ENCODE measurements at regions not wholly inside any gene's neighbourhood (a gene's known extent, or its start where the extent isn't known, plus 50 kb on each side); places are given as distances from the start of the nearest gene placed in this dataset.

DNA sequence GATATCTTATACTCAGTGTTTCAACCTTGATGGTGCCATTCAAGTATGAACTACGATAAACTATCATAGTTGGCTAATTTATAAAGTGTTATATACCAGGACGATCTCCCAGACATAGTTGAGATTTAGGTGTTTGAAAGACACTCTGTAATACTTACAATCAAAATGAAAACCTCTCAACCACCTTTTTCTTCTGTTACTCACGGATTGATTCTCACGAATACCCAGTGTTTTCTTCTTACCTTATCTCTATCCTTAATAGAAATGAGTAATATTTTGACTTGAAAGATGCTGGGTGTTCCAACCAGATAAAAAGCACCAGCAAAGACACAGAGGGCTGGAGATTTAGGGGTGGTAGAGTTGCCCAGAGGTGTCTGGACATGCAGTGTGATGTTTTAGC lies 169.9 kb downstream of the PTCSC3 start:
- peaks cover 32% of the 10 kb centered on the region for H3K27me3 ChIP-seq
- TF ChIP-seq, protein P1, sequence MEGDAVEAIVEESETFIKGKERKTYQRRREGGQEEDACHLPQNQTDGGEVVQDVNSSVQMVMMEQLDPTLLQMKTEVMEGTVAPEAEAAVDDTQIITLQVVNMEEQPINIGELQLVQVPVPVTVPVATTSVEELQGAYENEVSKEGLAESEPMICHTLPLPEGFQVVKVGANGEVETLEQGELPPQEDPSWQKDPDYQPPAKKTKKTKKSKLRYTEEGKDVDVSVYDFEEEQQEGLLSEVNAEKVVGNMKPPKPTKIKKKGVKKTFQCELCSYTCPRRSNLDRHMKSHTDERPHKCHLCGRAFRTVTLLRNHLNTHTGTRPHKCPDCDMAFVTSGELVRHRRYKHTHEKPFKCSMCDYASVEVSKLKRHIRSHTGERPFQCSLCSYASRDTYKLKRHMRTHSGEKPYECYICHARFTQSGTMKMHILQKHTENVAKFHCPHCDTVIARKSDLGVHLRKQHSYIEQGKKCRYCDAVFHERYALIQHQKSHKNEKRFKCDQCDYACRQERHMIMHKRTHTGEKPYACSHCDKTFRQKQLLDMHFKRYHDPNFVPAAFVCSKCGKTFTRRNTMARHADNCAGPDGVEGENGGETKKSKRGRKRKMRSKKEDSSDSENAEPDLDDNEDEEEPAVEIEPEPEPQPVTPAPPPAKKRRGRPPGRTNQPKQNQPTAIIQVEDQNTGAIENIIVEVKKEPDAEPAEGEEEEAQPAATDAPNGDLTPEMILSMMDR (IDR thresholded peaks at IDR 0.05; ENCODE audit: low read depth, low read length), result no peak
- no peaks in the 10 kb centered on the region for H3K36me3 ChIP-seq
- no peak overlapping the region for H3K4me3 ChIP-seq (ENCODE audit: low read depth, low read length)
- DNase-seq, result no peak
- no peaks in the 10 kb centered on the region for H3K4me1 ChIP-seq
- H3K9me3 ChIP-seq, result no peaks in the 10 kb centered on the region

DNA sequence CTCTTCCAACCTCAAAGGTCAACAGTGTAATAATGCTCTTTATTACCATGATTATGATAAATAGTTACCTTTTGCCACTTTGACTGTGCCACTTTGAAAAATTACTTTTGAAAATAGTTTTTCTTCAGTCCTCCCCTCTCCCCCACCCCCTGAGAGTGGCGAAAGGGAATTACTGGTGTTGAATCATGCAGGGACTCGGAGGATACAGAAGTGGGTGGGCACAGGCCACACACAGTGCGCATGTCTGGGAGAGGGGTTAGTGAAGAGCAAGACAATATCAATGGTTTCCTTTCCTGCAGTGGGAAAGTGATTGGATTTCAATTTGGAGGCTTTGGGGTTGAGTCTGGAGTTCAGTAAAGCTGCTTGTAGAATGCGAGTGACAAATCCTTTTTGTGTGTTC lies 170.9 kb downstream of the PTCSC3 start:
- Histone ChIP-seq H3K9me3 (no peaks in the 10 kb centered on the region), H3K36me3 (no peaks in the 10 kb centered on the region), H3K4me3 (ENCODE audit: low read depth, low read length) (no peak overlapping the region), H3K27me3 (peaks cover 28% of the 10 kb centered on the region), H3K4me1 (no peaks in the 10 kb centered on the region)
- no peak for DNase-seq
- TF ChIP-seq, protein P1 (IDR thresholded peaks at IDR 0.05; ENCODE audit: low read depth, low read length), result no peak

DNA sequence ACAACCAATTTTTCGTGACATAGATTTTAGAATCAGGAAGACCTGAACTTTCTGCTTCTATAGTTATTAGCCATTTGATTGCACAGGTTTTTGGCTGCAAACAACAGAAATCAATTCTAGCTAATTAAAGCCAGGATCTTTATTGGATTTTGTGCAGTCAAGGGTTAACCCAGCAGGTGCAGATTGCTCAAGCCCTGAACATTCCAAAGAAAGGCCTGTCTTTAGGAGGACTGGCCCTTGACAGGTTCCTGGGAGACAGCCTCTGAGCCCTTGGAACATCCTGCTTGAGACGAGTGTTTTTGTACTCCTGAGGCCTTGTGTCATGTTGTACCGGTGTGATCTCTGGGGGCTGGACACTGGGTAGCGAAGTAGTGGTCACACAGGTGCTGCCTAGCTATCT lies 174.6 kb downstream of the PTCSC3 start:
- Histone ChIP-seq H3K4me3 (ENCODE audit: low read depth, low read length) (no peak overlapping the region), H3K9me3 (no peaks in the 10 kb centered on the region), H3K27me3 (peaks cover 53% of the 10 kb centered on the region), H3K4me1 (no peaks in the 10 kb centered on the region), H3K36me3 (no peaks in the 10 kb centered on the region)
- DNase-seq, result no peak
- TF ChIP-seq, protein P1 (IDR thresholded peaks at IDR 0.05; ENCODE audit: low read depth, low read length), result no peak

DNA sequence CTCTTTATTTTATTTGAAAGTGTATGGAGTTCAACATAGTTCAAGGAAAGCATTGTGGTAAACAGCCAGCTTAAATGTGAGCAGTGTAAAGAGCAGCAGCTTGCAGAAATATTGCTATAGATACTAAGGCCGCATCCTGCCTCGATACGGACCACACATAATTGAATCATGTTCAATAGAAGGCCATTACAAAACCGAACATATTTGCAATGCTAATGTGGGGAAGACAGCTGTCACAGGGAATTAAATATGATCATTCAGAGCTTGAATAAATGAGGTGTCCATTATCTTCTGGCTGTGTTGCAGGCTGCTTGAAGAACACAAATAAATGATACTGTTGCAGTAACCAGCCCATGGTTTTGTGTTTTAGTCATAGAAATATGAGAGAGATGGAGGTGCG lies 173.2 kb downstream of the BRMS1L start:
- no peaks in the 10 kb centered on the region for H3K4me1 ChIP-seq
- H3K9me3 ChIP-seq, result no peaks in the 10 kb centered on the region
- H3K36me3 ChIP-seq, result no peaks in the 10 kb centered on the region
- no peak for DNase-seq
- peaks cover 56% of the 10 kb centered on the region for H3K27me3 ChIP-seq
- H3K4me3 ChIP-seq (ENCODE audit: low read depth, low read length), result no peak overlapping the region
- TF ChIP-seq, protein P1 (IDR thresholded peaks at IDR 0.05; ENCODE audit: low read depth, low read length), result no peak

DNA sequence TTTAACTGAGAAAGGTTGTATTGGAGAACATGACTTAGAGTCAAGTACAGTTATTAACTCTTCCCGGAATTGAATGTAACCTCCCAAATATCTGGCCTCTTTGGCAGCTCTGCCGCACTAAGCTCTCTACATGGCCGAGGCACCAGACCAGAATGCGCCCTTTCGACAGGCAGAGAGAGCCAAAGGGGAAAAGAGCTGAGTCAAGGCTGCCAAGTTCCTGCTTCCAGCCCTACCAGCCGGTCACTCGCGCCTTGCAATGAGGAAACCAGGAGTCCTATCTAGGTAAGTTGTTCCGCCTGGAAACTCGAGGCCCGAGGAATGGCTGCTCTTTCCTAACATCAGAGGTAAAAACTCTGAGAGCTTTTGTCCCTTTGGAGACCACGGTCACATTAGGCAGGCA lies 172.2 kb downstream of the BRMS1L start:
- TF ChIP-seq, protein P1 (IDR thresholded peaks at IDR 0.05; ENCODE audit: low read depth, low read length), result no peak
- H3K4me3 ChIP-seq (ENCODE audit: low read depth, low read length), result no peak overlapping the region
- DNase-seq, result no peak
- no peaks in the 10 kb centered on the region for H3K4me1 ChIP-seq
- H3K36me3 ChIP-seq, result no peaks in the 10 kb centered on the region
- H3K9me3 ChIP-seq, result no peaks in the 10 kb centered on the region
- H3K27me3 ChIP-seq, result peaks cover 48% of the 10 kb centered on the region

DNA sequence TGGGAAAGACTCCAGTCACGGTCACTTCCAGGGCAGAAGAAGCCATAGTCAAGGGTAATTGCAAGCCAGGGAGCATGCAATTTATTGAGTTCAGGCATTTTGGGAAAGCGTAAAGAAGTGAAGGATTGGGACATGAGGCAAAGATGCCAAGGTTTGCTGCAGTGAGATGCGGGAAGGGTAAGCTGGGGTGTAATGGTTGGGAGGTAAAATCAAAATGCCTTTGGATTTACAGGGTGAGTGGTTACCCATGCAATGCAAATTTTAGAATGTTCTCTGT lies 167.5 kb downstream of the BRMS1L start:
- no peak for DNase-seq
- TF ChIP-seq, protein P1 (IDR thresholded peaks at IDR 0.05; ENCODE audit: low read depth, low read length), result no peak
- no peaks in the 10 kb centered on the region for H3K4me1 ChIP-seq
- H3K36me3 ChIP-seq, result no peaks in the 10 kb centered on the region
- no peaks in the 10 kb centered on the region for H3K9me3 ChIP-seq
- H3K27me3 ChIP-seq, result peaks cover 28% of the 10 kb centered on the region
- no peak overlapping the region for H3K4me3 ChIP-seq (ENCODE audit: low read depth, low read length)
